ENCODE measurements at regions not wholly inside any gene's neighbourhood (a gene's known extent, or its start where the extent isn't known, plus 50 kb on each side); places are given as distances from the start of the nearest gene placed in this dataset.

DNA sequence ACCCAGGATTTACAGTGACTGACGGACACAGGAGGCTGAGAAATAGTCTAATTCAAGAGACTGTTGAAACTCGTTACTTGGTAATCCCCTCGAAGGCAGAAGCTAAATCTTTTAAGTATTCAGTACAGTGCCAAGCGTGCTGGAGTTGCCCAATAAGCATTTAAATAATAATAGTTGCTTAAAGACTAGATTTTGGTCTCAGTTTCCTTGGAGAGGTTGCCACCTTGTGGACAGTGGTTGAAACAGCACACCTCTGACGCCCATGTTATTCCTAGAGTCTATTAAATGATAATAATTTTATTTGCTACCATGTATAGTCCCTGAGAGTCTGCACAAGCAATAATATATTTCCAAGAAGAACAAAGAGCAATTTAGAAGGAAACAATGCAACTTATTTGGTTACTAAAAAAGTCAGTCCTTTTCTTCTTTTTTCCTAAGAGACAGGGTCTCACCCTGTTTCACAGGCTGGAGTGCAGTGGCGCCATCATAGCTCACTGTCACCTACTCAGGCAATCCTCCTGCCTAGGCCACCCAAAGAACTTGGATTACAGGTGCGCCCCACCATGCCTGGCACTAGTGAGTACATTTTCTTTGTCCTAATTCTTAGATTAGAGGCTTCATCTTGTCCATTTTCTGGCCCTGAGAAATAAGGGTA lies 138.0 kb upstream of the NUDT7 start (continued):
- TF ChIP-seq FOSL2 (IDR thresholded peaks at IDR 0.05) (no peak), FOSL2 (CRISPR knock-in tag; IDR thresholded peaks at IDR 0.05) (no peak), KDM5A (IDR thresholded peaks at IDR 0.05) (no peak), BHLHE40 (IDR thresholded peaks at IDR 0.05; ENCODE audit: low read depth, low read length) (no peak), SMC3 (IDR thresholded peaks at IDR 0.05) (peak; percentile 100), TP53 (CRISPR knock-in tag; IDR thresholded peaks at IDR 0.05) (no peak), BCL3 (IDR thresholded peaks at IDR 0.05) (no peak), FOXS1 (CRISPR knock-in tag; IDR thresholded peaks at IDR 0.05) (no peak), SREBF2 (IDR thresholded peaks at IDR 0.05) (no peak), HOXB5 (CRISPR knock-in tag; IDR thresholded peaks at IDR 0.05) (no peak), POLR2A (IDR thresholded peaks at IDR 0.05; ENCODE audit: low read length) (no peak), CEBPB (IDR thresholded peaks at IDR 0.05) (peak in 1 of 2 experiments; percentile 62; a peak in 2 of 4 replicates), NPAS2 (CRISPR knock-in tag; IDR thresholded peaks at IDR 0.05; ENCODE audit: borderline replicate concordance) (no peak), MYC (IDR thresholded peaks at IDR 0.05; ENCODE audit: borderline replicate concordance, low read length) (no peak), RAD21 (conservative IDR thresholded peaks at IDR 0.05 in 1 of 2, IDR thresholded peaks at IDR 0.05 in 1 of 2) (peak; percentile 97 to 99), JUNB (IDR thresholded peaks at IDR 0.05) (no peak), HMGXB4 (CRISPR knock-in tag; IDR thresholded peaks at IDR 0.05; ENCODE audit: borderline replicate concordance) (no peak), EHMT2 (IDR thresholded peaks at IDR 0.05; ENCODE audit: low read depth) (no peak)
- TF ChIP-seq, protein P1, sequence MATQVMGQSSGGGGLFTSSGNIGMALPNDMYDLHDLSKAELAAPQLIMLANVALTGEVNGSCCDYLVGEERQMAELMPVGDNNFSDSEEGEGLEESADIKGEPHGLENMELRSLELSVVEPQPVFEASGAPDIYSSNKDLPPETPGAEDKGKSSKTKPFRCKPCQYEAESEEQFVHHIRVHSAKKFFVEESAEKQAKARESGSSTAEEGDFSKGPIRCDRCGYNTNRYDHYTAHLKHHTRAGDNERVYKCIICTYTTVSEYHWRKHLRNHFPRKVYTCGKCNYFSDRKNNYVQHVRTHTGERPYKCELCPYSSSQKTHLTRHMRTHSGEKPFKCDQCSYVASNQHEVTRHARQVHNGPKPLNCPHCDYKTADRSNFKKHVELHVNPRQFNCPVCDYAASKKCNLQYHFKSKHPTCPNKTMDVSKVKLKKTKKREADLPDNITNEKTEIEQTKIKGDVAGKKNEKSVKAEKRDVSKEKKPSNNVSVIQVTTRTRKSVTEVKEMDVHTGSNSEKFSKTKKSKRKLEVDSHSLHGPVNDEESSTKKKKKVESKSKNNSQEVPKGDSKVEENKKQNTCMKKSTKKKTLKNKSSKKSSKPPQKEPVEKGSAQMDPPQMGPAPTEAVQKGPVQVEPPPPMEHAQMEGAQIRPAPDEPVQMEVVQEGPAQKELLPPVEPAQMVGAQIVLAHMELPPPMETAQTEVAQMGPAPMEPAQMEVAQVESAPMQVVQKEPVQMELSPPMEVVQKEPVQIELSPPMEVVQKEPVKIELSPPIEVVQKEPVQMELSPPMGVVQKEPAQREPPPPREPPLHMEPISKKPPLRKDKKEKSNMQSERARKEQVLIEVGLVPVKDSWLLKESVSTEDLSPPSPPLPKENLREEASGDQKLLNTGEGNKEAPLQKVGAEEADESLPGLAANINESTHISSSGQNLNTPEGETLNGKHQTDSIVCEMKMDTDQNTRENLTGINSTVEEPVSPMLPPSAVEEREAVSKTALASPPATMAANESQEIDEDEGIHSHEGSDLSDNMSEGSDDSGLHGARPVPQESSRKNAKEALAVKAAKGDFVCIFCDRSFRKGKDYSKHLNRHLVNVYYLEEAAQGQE (IDR thresholded peaks at IDR 0.05) = no peak
- TF ChIP-seq, protein P2, sequence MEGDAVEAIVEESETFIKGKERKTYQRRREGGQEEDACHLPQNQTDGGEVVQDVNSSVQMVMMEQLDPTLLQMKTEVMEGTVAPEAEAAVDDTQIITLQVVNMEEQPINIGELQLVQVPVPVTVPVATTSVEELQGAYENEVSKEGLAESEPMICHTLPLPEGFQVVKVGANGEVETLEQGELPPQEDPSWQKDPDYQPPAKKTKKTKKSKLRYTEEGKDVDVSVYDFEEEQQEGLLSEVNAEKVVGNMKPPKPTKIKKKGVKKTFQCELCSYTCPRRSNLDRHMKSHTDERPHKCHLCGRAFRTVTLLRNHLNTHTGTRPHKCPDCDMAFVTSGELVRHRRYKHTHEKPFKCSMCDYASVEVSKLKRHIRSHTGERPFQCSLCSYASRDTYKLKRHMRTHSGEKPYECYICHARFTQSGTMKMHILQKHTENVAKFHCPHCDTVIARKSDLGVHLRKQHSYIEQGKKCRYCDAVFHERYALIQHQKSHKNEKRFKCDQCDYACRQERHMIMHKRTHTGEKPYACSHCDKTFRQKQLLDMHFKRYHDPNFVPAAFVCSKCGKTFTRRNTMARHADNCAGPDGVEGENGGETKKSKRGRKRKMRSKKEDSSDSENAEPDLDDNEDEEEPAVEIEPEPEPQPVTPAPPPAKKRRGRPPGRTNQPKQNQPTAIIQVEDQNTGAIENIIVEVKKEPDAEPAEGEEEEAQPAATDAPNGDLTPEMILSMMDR (IDR thresholded peaks at IDR 0.05) = peak; percentile 98
- TF ChIP-seq, protein P3, sequence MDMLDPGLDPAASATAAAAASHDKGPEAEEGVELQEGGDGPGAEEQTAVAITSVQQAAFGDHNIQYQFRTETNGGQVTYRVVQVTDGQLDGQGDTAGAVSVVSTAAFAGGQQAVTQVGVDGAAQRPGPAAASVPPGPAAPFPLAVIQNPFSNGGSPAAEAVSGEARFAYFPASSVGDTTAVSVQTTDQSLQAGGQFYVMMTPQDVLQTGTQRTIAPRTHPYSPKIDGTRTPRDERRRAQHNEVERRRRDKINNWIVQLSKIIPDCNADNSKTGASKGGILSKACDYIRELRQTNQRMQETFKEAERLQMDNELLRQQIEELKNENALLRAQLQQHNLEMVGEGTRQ (IDR thresholded peaks at IDR 0.05) = no peak
